SK-N-SH (cell line): ENCODE measurements at regions not wholly inside any gene's neighbourhood (a gene's known extent, or its start where the extent isn't known, plus 50 kb on each side); places are given as distances from the start of the nearest gene placed in this dataset.

ENCODE experiments used
- CTCF ChIA-PET: fragments of 300-600, 350-600 bp; formaldehyde crosslinking; extraction: SDS; loops from one replicate; lab custom pipeline; 2021; lab: Yijun Ruan, JAX
- POLR2A ChIA-PET: fragments of 350-600 bp; sonication (Branson Sonifier 250); formaldehyde crosslinking; extraction: SDS; loops from one replicate; lab custom pipeline; 2020; ENCODE audit warnings: antibody characterized with exemption, inconsistent platforms; lab: Yijun Ruan, JAX
- DNase-seq: peaks from one replicate; pipeline ENCODE4 v3.0.0; 2012
- H2AFZ ChIP-seq: fragments of 200-600 bp; sonication (generic); 2 replicates; pipeline ENCODE4 v1.8.1; 2016; ENCODE audit warnings: antibody characterized with exemption, mild to moderate bottlenecking, low read depth
- H3F3A ChIP-seq: fragments of 200-600 bp; sonication (generic); replicated peaks from 2 replicates; pipeline ENCODE3; 2016; ENCODE audit warnings: antibody characterized with exemption, mild to moderate bottlenecking; ENCODE audit not compliant: insufficient read depth
- H3K27ac ChIP-seq, 2 experiments: fragments of 200-500 bp in 1 of 2; fragments of 200-600 bp in 1 of 2; sonication (Bioruptor generic) in 1 of 2; sonication (generic), shearing (Covaris generic) in 1 of 2; 2 replicates each; pipeline versions ENCODE4 v1.5.1 to v1.6.1; 2014 to 2016; ENCODE audit warnings: low read depth in 2 of 2, inconsistent platforms in 1 of 2, low read length in 1 of 2, mild to moderate bottlenecking in 1 of 2, mixed read lengths in 1 of 2
- H3K27me3 ChIP-seq: fragments of 200-600 bp; sonication (generic), shearing (Covaris generic); 2 replicates; pipeline ENCODE4 v1.6.1; 2016; ENCODE audit warnings: mixed run types; ENCODE audit not compliant: insufficient read depth
- H3K36me3 ChIP-seq, 2 experiments: fragments of 200-500 bp in 1 of 2; fragments of 200-600 bp in 1 of 2; sonication (Bioruptor generic) in 1 of 2; sonication (generic) in 1 of 2; replicated peaks in 1 of 2; 2 replicates each; pipeline versions ENCODE3 to v1.5.1; 2014 to 2016; ENCODE audit warnings: low read length in 1 of 2, mild to moderate bottlenecking in 1 of 2; ENCODE audit not compliant: insufficient read depth in 2 of 2, control insufficient read depth in 1 of 2
- H3K4me1 ChIP-seq, 2 experiments: fragments of 200-500 bp in 1 of 2; fragments of 200-600 bp in 1 of 2; sonication (Bioruptor generic) in 1 of 2; sonication (generic), shearing (Covaris generic) in 1 of 2; 2 replicates each; pipeline versions ENCODE4 v1.5.1 to v1.6.1; 2014 to 2016; ENCODE audit warnings: low read depth in 1 of 2, low read length in 1 of 2, mixed run types in 1 of 2; ENCODE audit not compliant: insufficient read depth in 2 of 2, control insufficient read depth in 1 of 2
- H3K4me2 ChIP-seq: fragments of 200-600 bp; sonication (generic), shearing (Covaris generic); 2 replicates; pipeline ENCODE4 v1.6.1; 2017; ENCODE audit warnings: mixed run types
- H3K4me3 ChIP-seq, 2 experiments: fragments of 200-500 bp in 1 of 2; fragments of 200-600 bp in 1 of 2; sonication (Bioruptor generic) in 1 of 2; sonication (generic), shearing (Covaris generic) in 1 of 2; 2 replicates each; pipeline versions ENCODE4 v1.5.1 to v1.8.1; 2014 to 2016; ENCODE audit warnings: low read depth in 2 of 2, inconsistent platforms in 1 of 2, low read length in 1 of 2, mild to moderate bottlenecking in 1 of 2, mixed read lengths in 1 of 2, moderate library complexity in 1 of 2
- H3K79me2 ChIP-seq: fragments of 200-600 bp; sonication (generic); 2 replicates; pipeline ENCODE4 v1.8.1; 2017; ENCODE audit warnings: mild to moderate bottlenecking; ENCODE audit not compliant: insufficient read depth
- H3K9ac ChIP-seq: fragments of 200-600 bp; sonication (generic); 2 replicates; pipeline ENCODE4 v1.6.1; 2017; ENCODE audit warnings: mixed run types
- H3K9me2 ChIP-seq: fragments of 200-600 bp; sonication (generic); 2 replicates; pipeline ENCODE4 v1.6.1; 2017; ENCODE audit warnings: mixed run types
- H3K9me3 ChIP-seq: fragments of 200-600 bp; sonication (generic); 2 replicates; pipeline ENCODE4 v1.6.1; 2017; ENCODE audit warnings: mixed run types, mild to moderate bottlenecking, moderate library complexity
- H4K20me1 ChIP-seq: fragments of 200-600 bp; sonication (generic); 2 replicates; pipeline ENCODE4 v1.6.1; 2017; ENCODE audit warnings: mild to moderate bottlenecking, mixed run types; ENCODE audit not compliant: insufficient read depth
- CHD2 ChIP-seq: fragments of 150-350 bp; IDR thresholded peaks from 2 replicates; pipeline ENCODE4 v1.6.1; 2018; ENCODE audit warnings: low read length; ENCODE audit not compliant: partially characterized antibody
- JUND ChIP-seq: IDR thresholded peaks from 2 replicates; pipeline ENCODE4 v1.4.0; 2012
- MEF2A ChIP-seq: IDR thresholded peaks from 2 replicates; pipeline ENCODE4 v1.4.0; 2012; ENCODE audit warnings: low read depth, borderline replicate concordance
- PBX3 ChIP-seq: IDR thresholded peaks from 2 replicates; pipeline ENCODE4; 2012
- RAD21 ChIP-seq: IDR thresholded peaks from 2 replicates; pipeline ENCODE4 v1.6.1; 2012; ENCODE audit warnings: mild to moderate bottlenecking, low read length
- RCOR1 ChIP-seq: fragments of 150-350 bp; IDR thresholded peaks from 2 replicates; pipeline ENCODE4 v1.6.1; 2017; ENCODE audit warnings: antibody characterized with exemption, low read length
- REST ChIP-seq: IDR thresholded peaks from 2 replicates; pipeline ENCODE4 v1.6.1; 2012; ENCODE audit warnings: mild to moderate bottlenecking, low read depth, low read length, moderate library complexity
- RXRA ChIP-seq: IDR thresholded peaks from 2 replicates; pipeline ENCODE4 v1.4.0; 2012; ENCODE audit warnings: low read depth, mild to moderate bottlenecking, borderline replicate concordance
- SIN3A ChIP-seq: IDR thresholded peaks from 2 replicates; pipeline ENCODE4 v1.6.1; 2012; ENCODE audit warnings: low read depth, mild to moderate bottlenecking, low read length, moderate library complexity, borderline replicate concordance
- USF1 ChIP-seq: IDR thresholded peaks from 2 replicates; pipeline ENCODE4 v1.4.0; 2012; ENCODE audit warnings: low read depth, borderline replicate concordance
- WGBS: methylation state at CpG from one replicate; pipeline ENCODE4 v1.1.6; 2017; ENCODE audit warnings: low lambda C conversion rate; 5-methylcytosine and 5-hydroxymethylcytosine counted together

GRCh38 chr2:173452416-173452815 is 97.7 kb downstream of the CDCA7 start:
- WGBS: 84% methylated on average over 8 of the region's 8 CpGs
- Histone ChIP-seq H3K27ac (no peak overlapping the region), H3K9me3 (no peaks in the 10 kb centered on the region), H3K36me3 (no peaks in the 10 kb centered on the region), H3K9me2 (no peaks in the 10 kb centered on the region), H3K9ac (no peak overlapping the region), H3K27me3 (no peaks in the 10 kb centered on the region; the same call in 1 of the 2 replicates), H3F3A (no peaks in the 10 kb centered on the region), H2AFZ (no peak overlapping the region), H3K4me3 (no peak overlapping the region), H4K20me1 (no peaks in the 10 kb centered on the region), H3K79me2 (no peaks in the 10 kb centered on the region), H3K4me2 (no peak overlapping the region), H3K4me1 (peaks cover 0 to 3% of the 10 kb centered on the region in 2 experiments; a peak in 1 of 4 replicates)
- TF ChIP-seq USF1 (no peak), RCOR1 (no peak), RXRA (no peak), PBX3 (no peak)
- no peak for DNase-seq
- ChIA-PET CTCF (interaction anchor here (0.9 to 1.0 kb wide), 2 partner anchors 12 to 50 kb away, joined by 3 to 5 read pairs; no protein-coding TSS in a partner anchor), POLR2A (no interaction called here)

- Histone ChIP-seq H3K4me3 (no peak overlapping the region), H3K9me3 (no peaks in the 10 kb centered on the region), H3K27ac (no peak overlapping the region), H3F3A (no peaks in the 10 kb centered on the region), H3K9me2 (no peaks in the 10 kb centered on the region), H4K20me1 (no peaks in the 10 kb centered on the region), H3K27me3 (no peaks in the 10 kb centered on the region; the same call in 1 of the 2 replicates), H2AFZ (no peak overlapping the region), H3K79me2 (no peaks in the 10 kb centered on the region), H3K36me3 (no peaks in the 10 kb centered on the region), H3K4me1 (peaks cover 0 to 5% of the 10 kb centered on the region in 2 experiments; a peak in 1 of 4 replicates), H3K4me2 (no peak overlapping the region), H3K9ac (no peak overlapping the region)
- 86% methylated on average over 10 of the region's 10 CpGs for WGBS
- ChIA-PET CTCF (interaction anchor here (1.0 kb wide), 1 partner anchor 8 kb away, joined by 3 read pairs; no protein-coding TSS in a partner anchor), POLR2A (no interaction called here)
- DNase-seq: no peak
- TF ChIP-seq CHD2 (no peak), JUND (no peak), REST (no peak), RAD21 (no peak), RXRA (no peak), MEF2A (no peak), SIN3A (no peak)
Measured at GRCh38 chr2:173456960-173457359, 102.3 kb downstream of the CDCA7 start.
